RWPE1 (cell line): ENCODE measurements at regions not wholly inside any gene's neighbourhood (a gene's known extent, or its start where the extent isn't known, plus 50 kb on each side); places are given as distances from the start of the nearest gene placed in this dataset.
"Not testable (repeated sequence)": the region's sequence is repeated elsewhere in the genome, so short reads cannot be mapped to it uniquely, and the experiment has no call there.

ENCODE experiments used
- CTCF ChIA-PET: fragments of 350-600 bp; sonication (Branson Sonifier 250); formaldehyde crosslinking; extraction: SDS; loops from one replicate; lab custom pipeline; 2021; lab: Yijun Ruan, JAX
- POLR2A ChIA-PET: fragments of 400-600 bp; formaldehyde crosslinking; extraction: SDS; loops from one replicate; lab custom pipeline; 2020; ENCODE audit warnings: antibody characterized with exemption; ENCODE audit not compliant: low non-redundant PET; lab: Yijun Ruan, JAX
- DNase-seq: peaks from one replicate; pipeline ENCODE4 v3.0.0; 2012; ENCODE audit warnings: low spot score
- H3K27ac ChIP-seq: fragments of 450-650 bp; 2 replicates; pipeline ENCODE4 v1.5.1; 2017
- CTCF ChIP-seq: fragments of 450-650 bp; conservative IDR thresholded peaks from 2 replicates; pipeline ENCODE4 v1.5.1; 2017; ENCODE audit warnings: low read depth, mild to moderate bottlenecking

GRCh38 chr15:20473465-20473864 lies 68.1 kb downstream of the GOLGA6L6 start:
- H3K27ac ChIP-seq, CTCF ChIA-PET, POLR2A ChIA-PET, DNase-seq: not testable (repeated sequence)

- H3K27ac ChIP-seq, DNase-seq, POLR2A ChIA-PET, CTCF ChIA-PET: not testable (repeated sequence)
Measured at GRCh38 chr15:20472983-20473382, 68.6 kb downstream of the GOLGA6L6 start.

- CTCF ChIA-PET, DNase-seq, H3K27ac ChIP-seq, POLR2A ChIA-PET: not testable (repeated sequence)
Measured at GRCh38 chr15:20470810-20471209, 70.8 kb downstream of the GOLGA6L6 start.

- H3K27ac ChIP-seq, POLR2A ChIA-PET, CTCF ChIA-PET, DNase-seq: not testable (repeated sequence)
Measured at GRCh38 chr15:20441138-20441537, 100.5 kb downstream of the GOLGA6L6 start.

- CTCF ChIA-PET, POLR2A ChIA-PET, DNase-seq, H3K27ac ChIP-seq: not testable (repeated sequence)
Measured at GRCh38 chr15:20440390-20440789, 101.2 kb downstream of the GOLGA6L6 start.

- CTCF ChIA-PET, DNase-seq, POLR2A ChIA-PET, H3K27ac ChIP-seq: not testable (repeated sequence)
Measured at GRCh38 chr15:20439111-20439510, 102.5 kb downstream of the GOLGA6L6 start.

- H3K27ac ChIP-seq, POLR2A ChIA-PET, CTCF ChIA-PET, DNase-seq: not testable (repeated sequence)
Measured at GRCh38 chr15:20438255-20438654, 103.3 kb downstream of the GOLGA6L6 start.

- POLR2A ChIA-PET, H3K27ac ChIP-seq, CTCF ChIA-PET, DNase-seq: not testable (repeated sequence)
Measured at GRCh38 chr15:20433468-20433867, 108.1 kb downstream of the GOLGA6L6 start.

GRCh38 chr15:20430495-20430894 lies 111.1 kb downstream of the GOLGA6L6 start:
- DNase-seq, POLR2A ChIA-PET: not testable (repeated sequence)

GRCh38 chr15:20420710-20421109 lies 120.9 kb downstream of the GOLGA6L6 start:
- H3K27ac ChIP-seq, CTCF ChIA-PET, DNase-seq, POLR2A ChIA-PET: not testable (repeated sequence)

More at GRCh38 chr15:20430495-20430894, 111.1 kb downstream of the GOLGA6L6 start:
- CTCF ChIA-PET, H3K27ac ChIP-seq: not testable (repeated sequence)

- DNase-seq, H3K27ac ChIP-seq, CTCF ChIA-PET, POLR2A ChIA-PET: not testable (repeated sequence)
Measured at GRCh38 chr15:20416618-20417017, 125.0 kb downstream of the GOLGA6L6 start.

- DNase-seq, H3K27ac ChIP-seq, POLR2A ChIA-PET, CTCF ChIA-PET: not testable (repeated sequence)
Measured at GRCh38 chr15:20409667-20410198, 131.9 kb downstream of the GOLGA6L6 start.

- ChIA-PET CTCF (no interaction called here), POLR2A (no interaction called here)
- DNase-seq = no peak
- H3K27ac ChIP-seq = no peak overlapping the region
- TF ChIP-seq CTCF = no peak
Measured at GRCh38 chr15:20409247-20409646, 132.4 kb downstream of the GOLGA6L6 start.
